Left ventricle myocardium inferior (tissue), 1 donor: ENCODE measurements at regions not wholly inside any gene's neighbourhood (a gene's known extent, or its start where the extent isn't known, plus 50 kb on each side); places are given as distances from the start of the nearest gene placed in this dataset.

Source experiments
- DNase-seq: peaks from one replicate; pipeline ENCODE4 v3.0.0-alpha.2; 2020
- H3K27ac ChIP-seq: fragments of 200-600 bp; replicated peaks from 2 replicates; pipeline ENCODE4 v1.8.0; 2021
- H3K27me3 ChIP-seq: fragments of 200-600 bp; 2 replicates; pipeline ENCODE4 v1.8.0; 2021; ENCODE audit warnings: low read depth
- H3K36me3 ChIP-seq: fragments of 200-600 bp; 2 replicates; pipeline ENCODE4 v1.8.0; 2021
- H3K4me1 ChIP-seq: fragments of 200-600 bp; 2 replicates; pipeline ENCODE4 v1.8.0; 2021
- H3K4me3 ChIP-seq: fragments of 200-600 bp; 2 replicates; pipeline ENCODE4 v1.8.0; 2021; ENCODE audit warnings: mild to moderate bottlenecking, moderate library complexity
- H3K9me3 ChIP-seq: fragments of 200-600 bp; replicated peaks from 2 replicates; pipeline ENCODE4 v1.8.0; 2021
- CTCF ChIP-seq: fragments of 200-600 bp; IDR thresholded peaks from 2 replicates; pipeline ENCODE4 v1.8.0; 2021; ENCODE audit warnings: antibody characterized with exemption, mild to moderate bottlenecking, borderline replicate concordance
- intact Hi-C: fragments of 100-400 bp; cut with micrococcal nuclease; formaldehyde crosslinking; loops from one replicate; pipeline ENCODE4 v1.11.0; 2022
- donor health status: DM: no; HTN: yes; CAD: no; lungs with severe emphysema.

- H3K27me3 ChIP-seq, result peaks cover 81% of the 10 kb centered on the region
- TF ChIP-seq CTCF, result no peak
- no peak overlapping the region for H3K27ac ChIP-seq
These were observed 696.1 kb downstream of the MATN1 start for GRCh38 chr1:30027247-30027646.

GRCh38 chr1:30024411-30025195, 698.8 kb downstream of the MATN1 start:
- peaks cover 8% of the 10 kb centered on the region for H3K9me3 ChIP-seq
- peaks cover 60% of the 10 kb centered on the region for H3K27me3 ChIP-seq
- H3K27ac ChIP-seq, result no peak overlapping the region
- H3K4me1 ChIP-seq, result no peaks in the 10 kb centered on the region
- DNase-seq, result no peak
- H3K4me3 ChIP-seq, result no peak overlapping the region
- TF ChIP-seq CTCF, result no peak
- no peaks in the 10 kb centered on the region for H3K36me3 ChIP-seq
- intact Hi-C loops, result no loop called here

More at GRCh38 chr1:30027247-30027646, 696.1 kb downstream of the MATN1 start:
- H3K4me1 ChIP-seq, result no peaks in the 10 kb centered on the region
- no peak overlapping the region for H3K4me3 ChIP-seq
- no peak for DNase-seq
- H3K9me3 ChIP-seq, result peaks cover 8% of the 10 kb centered on the region
- no peaks in the 10 kb centered on the region for H3K36me3 ChIP-seq
- intact Hi-C loops, result no loop called here

- no peaks in the 10 kb centered on the region for H3K36me3 ChIP-seq
- intact Hi-C loops, result no loop called here
- no peak overlapping the region for H3K27ac ChIP-seq
- peaks cover 17% of the 10 kb centered on the region for H3K9me3 ChIP-seq
- no peak for TF ChIP-seq CTCF
- H3K27me3 ChIP-seq, result peaks cover 49% of the 10 kb centered on the region
- H3K4me3 ChIP-seq, result no peak overlapping the region
- DNase-seq, result no peak
- H3K4me1 ChIP-seq, result no peaks in the 10 kb centered on the region
These were observed 699.9 kb downstream of the MATN1 start for GRCh38 chr1:30023339-30024022.

GRCh38 chr1:30014031-30014430, 709.4 kb downstream of the MATN1 start:
- no peak overlapping the region for H3K27ac ChIP-seq
- TF ChIP-seq CTCF, result no peak
- no peak for DNase-seq

GRCh38 chr1:30012455-30013440, 710.6 kb downstream of the MATN1 start:
- intact Hi-C loops, result no loop called here
- no peak for TF ChIP-seq CTCF
- Histone ChIP-seq H3K4me1 (peaks cover 10% of the 10 kb centered on the region), H3K9me3 (peaks cover 5% of the 10 kb centered on the region), H3K27me3 (peaks cover 47% of the 10 kb centered on the region), H3K36me3 (no peaks in the 10 kb centered on the region), H3K4me3 (no peak overlapping the region), H3K27ac (no peak overlapping the region)
- DNase-seq, result no peak

More at GRCh38 chr1:30014031-30014430, 709.4 kb downstream of the MATN1 start:
- peaks cover 10% of the 10 kb centered on the region for H3K4me1 ChIP-seq
- intact Hi-C loops, result no loop called here
- H3K36me3 ChIP-seq, result no peaks in the 10 kb centered on the region
- H3K27me3 ChIP-seq, result peaks cover 40% of the 10 kb centered on the region
- H3K9me3 ChIP-seq, result peaks cover 18% of the 10 kb centered on the region
- H3K4me3 ChIP-seq, result no peak overlapping the region
